Upper lobe of left lung (tissue), 4 donors: ENCODE measurements at regions not wholly inside any gene's neighbourhood (a gene's known extent, or its start where the extent isn't known, plus 50 kb on each side); places are given as distances from the start of the nearest gene placed in this dataset.

Experiments
- CTCF ChIP-seq, 6 experiments: fragments of 450-650 bp in 4 of 6; fragments of 200-600 bp in 2 of 6; sonication (generic) in 2 of 6; IDR thresholded peaks; one replicate each; pipeline ENCODE4 v1.5.1; 2016 to 2019; ENCODE audit warnings: antibody characterized with exemption in 6 of 6
- POLR2AphosphoS5 ChIP-seq, 2 donors: sonication (generic); formaldehyde crosslinking; IDR thresholded peaks; one replicate each; pipeline ENCODE4 v1.5.1; 2017; ENCODE audit warnings: antibody characterized with exemption in 2 of 2

GRCh38 chr11:41795004-41795403 is 335.6 kb upstream of the LRRC4C start:
- TF ChIP-seq CTCF (IDR thresholded peaks at IDR 0.05) (no peak), POLR2AphosphoS5 (IDR thresholded peaks at IDR 0.05) (no peak)
